DMS114 treated with DMSO at 0.1 percent for 48 hours (cell line): ENCODE measurements at regions not wholly inside any gene's neighbourhood (a gene's known extent, or its start where the extent isn't known, plus 50 kb on each side); places are given as distances from the start of the nearest gene placed in this dataset.

Experiments
- DNase-seq: peaks from one replicate; lab custom pipeline; 2025; ENCODE audit not compliant: unreplicated experiment; lab: John Stamatoyannopoulos, UW

DNA sequence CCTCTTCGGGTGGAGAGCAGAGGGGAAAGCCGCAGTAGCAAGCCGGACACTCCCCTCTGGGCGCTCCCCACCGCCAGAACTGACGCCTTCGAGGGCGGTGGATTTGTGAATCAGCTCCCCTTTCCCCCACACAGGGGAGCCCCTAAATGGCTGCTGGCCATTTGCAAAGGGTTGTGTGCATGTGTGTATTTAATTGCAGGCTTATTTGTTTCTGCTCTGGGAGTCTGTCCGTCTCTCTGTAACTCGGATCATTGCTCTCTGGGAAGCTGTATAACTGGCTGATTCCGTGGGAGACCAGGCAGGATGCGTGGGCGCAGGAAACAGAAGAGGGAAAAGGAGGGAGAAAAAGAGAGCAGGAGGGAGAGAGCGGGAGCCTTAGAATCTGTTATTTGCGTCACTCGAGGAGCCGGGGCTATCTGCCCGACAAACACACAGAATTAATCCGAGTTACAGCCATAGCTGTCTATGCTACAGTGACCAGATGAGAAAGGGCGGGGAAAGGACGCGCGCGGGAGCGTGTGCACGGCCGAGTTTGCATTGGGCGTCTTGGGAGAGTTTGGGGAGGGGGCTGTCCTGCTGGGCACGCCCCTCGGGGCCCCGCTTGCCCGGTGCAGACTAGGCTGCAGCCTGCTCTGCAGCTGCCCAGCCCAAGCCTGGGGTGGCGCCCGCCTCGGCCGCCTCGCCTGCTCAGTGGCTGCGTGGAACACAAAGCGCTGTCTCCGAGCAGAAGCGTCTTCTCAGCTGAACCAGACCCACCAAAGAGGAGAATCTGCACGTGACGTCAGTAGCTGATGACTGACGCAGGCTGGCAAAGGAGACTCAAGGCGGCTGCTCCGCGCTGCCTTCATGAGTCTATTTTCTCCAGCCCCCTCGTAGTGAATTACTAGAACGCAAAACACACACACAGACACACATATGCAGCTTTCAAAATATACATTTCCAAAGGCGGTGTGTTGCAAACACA is 105.3 kb upstream of the HSD17B12 start:
- peak; percentile 23 for DNase-seq

DNA sequence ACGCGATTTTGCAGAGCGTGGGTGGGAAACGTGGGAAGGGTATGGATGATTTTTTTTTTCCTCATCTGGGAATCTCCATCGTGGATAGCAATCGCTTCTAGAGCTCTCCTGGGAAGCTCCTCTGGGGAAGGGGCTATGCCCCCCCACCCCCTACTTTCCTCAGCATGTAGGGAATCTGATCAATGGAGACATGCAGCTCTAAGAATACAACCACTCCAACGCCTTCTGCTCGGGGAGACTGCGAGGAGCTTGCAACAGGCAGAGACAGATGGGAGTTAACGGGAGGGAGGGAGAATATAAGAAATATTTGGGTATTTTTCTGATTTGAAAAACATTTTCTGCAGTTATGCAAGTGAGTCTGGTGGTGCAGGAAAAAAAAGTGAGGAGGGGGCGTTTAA is 104.6 kb upstream of the HSD17B12 start:
- no peak for DNase-seq

DNA sequence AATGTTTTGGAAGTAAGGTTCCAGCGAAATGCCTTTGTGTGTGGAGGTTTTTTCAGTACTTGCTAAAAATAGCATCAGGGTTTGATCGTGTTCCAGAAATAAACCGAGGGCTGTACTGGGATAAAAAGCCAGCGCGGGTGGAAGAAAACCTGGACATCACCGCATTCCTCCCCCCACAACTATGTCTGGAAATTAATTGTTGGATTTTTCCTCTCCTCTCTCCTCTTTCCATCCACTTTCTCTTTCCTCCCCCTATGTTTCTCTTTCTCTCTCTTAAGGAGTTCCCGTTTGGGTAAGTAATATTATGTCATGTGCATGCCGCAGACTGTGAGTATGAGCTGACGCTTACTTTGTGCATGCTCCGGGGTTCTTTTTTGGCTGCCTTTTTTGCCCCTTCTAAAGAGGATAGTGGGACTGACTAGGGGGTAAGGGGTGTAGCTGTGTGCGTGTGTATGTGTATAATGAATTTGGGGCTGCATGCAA is 104.2 kb upstream of the HSD17B12 start:
- DNase-seq, result no peak

DNA sequence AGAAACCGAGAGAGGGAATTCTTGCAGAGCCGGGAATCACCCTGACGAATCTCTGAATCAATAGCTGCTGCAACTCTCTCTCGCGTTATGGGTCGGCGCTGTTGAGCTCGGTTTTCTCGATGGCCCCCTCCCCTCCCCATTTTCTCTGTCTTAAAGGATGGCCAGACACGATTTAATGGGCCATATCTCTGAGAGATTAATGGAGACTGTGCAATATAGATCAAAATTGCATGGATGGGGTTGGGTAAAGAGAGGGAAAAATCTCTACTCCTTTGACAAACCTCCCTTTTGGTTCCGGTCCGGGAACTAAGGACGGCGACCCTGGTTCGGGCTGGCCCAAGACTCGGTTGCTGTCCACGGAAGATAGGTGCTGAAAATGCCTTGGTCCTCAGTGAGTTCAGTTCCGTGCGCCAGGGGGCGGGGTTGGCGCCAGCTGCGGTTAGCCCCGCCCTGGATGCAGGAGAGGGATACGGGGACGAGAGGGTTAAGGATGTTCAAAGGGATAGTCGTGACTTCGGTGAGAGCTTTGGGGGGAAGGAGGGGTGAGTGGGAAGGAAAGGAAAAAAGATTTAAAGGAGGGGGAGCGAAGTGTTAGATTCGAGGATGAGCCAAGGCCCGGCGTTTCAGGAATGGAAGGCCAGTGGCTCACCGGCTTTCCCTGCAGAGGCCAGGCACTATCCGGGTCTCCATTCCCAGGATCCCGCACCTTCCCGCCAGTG is 103.6 kb upstream of the HSD17B12 start:
- DNase-seq, result peak; percentile 12

DNA sequence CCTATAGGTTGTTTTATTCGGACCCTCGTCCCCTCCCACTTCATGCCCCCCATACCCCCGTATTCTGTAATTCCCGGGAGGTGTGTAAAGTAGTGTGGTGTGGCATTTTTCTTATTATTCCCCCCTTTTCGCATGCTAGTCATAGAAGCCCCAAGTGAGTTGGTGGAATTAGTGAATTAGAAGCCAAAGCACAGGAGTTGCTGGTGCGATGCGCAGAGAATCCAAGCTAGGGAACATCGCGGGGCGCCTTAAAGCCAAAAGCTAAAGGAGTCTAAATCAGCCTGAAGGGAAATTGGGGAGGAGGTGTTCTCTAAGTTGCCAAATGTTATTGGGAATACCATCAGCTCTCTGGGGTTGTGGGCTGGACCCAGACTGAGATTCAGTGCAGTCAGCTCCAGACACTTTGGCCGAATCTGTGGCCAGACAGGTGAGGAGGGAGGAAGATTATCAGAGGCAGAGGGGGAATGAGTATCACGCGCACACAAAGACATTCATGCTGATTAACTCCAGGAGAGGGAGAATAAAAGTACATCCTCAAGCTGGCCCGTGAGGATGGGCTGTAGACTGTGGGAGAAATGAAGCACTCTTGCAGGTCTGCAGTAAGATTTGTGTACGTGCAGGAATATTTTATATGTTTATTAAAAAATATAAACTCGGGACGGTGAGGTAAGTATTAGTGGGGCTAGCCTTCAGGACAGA is 102.8 kb upstream of the HSD17B12 start:
- no peak for DNase-seq

DNA sequence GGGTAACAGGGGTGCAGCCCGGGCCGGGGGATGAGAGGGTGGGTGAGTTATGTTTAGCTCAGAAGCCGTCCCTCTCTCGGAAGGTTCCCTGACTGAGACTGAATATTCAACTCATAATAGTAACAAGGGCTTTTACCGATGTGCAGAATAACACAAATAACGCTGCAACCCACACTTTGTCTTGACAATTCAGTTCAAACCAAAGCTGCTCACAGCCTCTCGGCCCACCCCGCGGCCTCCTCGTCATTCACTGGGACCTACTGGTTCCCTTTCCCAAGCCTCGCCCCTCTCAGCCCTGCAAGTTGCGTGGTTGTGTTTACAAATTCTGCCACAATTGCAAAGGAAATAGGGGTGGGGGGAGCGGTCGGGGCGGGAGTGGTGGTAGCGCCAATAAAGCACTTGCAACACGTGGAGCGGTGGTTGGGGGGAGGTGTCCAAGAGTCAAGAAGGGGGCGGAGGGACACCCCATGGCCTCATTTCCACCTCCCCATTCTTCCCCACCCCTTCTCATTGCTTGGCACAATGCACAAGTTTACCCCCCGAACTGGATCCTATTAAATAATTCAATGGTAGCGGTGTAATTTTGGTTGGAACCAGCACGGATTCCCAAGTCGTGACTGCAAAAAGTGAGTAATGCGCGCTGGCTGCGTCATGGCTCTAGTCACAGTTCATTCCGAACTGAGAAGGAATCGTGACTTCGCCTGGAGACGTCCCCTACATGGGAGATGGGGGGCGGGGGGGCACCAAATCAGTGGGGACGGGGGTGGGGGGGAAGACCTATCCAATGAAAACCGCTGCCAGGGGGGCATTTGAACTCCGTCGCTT is 102.0 kb upstream of the HSD17B12 start:
- no peak for DNase-seq

DNA sequence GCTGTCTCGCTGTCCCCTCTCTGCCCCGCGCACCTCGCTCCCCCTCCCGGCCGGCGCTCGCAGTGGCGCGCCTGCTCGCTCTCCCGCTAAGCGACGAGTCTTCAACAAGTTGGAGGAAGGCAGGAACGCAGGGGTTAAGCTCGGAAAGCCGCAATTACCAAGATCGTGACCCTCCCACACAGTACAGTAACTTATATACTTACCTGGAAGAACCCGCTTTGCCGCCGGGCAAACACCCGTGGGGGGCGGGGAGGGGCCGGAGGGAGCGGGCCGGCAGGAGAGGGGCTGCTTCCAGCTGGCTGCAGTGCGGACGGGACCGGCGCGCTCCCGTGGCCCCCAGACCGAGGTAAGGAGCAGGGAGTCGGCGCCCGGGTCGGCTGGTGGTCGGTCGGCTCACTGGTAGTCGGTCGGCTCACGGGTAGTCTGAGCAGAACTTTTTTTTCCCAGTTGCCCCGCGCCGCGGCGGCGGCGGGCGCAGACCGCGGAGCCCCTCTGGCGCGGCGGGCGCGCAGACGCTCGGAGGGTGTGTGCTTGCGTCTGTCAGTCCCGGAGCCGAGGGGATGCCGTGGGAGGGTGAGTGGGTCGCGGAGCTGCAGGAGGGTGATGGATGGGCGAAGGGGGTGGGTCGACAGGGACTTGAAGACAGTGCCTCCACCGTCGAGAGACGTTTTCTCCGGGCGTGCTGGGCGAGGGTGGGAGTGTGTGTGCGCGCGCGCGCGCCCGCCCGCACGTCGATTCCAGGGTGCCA is 101.2 kb upstream of the HSD17B12 start:
- peak; percentile 23 for DNase-seq

DNA sequence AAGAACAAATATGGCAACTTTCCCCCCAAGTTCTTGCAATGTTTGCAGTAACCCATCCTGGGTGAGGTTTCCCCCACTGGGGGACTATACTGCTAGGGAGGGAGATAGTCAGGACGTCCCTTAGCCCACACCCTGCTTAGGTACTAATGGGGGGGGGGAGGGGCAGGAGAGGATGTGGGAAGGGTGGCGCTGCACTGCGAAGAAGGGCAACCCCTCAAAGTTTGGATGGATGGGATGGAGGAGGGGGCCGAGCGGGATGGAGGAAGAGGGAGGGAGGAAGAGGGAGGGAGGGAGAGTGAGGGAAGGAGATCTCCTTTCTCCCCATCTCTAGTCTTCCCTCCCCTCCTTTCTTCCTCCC is 100.6 kb upstream of the HSD17B12 start:
- no peak for DNase-seq

DNA sequence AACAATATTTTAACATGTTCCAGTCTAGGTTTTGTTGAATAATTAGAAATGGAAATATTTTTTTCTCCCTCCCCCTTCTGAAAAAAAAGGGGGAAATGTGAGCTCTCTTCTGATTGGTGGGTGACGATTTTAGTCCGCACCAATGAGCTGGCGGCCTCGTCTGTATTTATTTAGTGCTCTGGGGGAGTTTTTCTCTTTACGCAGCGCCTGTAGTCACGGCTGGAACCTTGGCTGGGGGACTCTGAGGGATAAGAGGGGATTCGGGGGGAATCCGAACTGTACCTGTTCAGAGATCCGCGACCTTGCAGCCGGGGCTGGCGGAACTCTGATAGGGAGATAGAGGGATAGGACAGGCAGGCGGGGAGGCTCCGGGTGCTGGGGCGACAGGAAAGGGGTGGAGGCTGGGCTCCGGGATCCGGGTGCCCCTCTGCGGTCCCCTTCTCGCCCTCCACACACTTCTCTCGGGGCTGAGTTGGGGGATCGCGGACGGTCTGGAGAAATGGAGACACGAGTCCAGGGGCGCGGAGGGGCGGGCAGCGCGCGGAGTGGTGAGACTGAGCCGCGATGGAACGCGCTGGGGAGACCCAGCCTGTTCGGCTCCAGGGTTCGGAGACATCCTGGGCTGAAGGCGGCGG is 99.7 kb upstream of the HSD17B12 start:
- peak; percentile 4 for DNase-seq

DNA sequence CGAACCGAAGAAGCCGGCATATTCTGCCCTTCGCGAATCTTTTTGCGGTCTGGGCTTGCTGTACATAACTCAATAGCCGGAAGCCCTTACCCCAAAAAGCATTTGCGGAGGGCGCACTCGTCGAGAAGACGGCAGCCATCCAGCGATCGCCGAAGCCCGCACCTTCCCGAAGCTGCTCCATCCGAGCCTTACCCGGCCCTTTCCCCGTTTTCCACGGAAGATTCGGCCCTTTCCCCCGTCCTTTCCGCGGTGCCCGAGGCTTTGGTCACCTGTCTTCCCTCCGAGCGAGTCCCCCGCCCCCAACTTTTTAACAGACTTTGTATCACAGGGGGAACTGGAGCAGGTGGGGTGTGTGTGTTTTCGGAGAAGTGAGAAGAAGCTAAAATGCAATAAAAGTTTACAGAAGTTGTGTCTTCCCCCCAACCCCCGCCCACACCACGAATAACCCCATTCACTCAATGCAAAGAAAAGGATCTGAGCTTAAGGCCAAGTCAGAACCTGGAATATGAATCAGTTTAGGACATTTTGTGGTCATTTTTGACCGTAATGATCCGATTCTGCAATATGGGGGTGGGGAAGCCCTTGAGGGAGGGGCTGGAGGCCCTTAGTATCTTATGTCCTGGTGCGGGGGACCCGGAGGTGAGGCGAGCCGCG is 99.0 kb upstream of the HSD17B12 start:
- no peak for DNase-seq

DNA sequence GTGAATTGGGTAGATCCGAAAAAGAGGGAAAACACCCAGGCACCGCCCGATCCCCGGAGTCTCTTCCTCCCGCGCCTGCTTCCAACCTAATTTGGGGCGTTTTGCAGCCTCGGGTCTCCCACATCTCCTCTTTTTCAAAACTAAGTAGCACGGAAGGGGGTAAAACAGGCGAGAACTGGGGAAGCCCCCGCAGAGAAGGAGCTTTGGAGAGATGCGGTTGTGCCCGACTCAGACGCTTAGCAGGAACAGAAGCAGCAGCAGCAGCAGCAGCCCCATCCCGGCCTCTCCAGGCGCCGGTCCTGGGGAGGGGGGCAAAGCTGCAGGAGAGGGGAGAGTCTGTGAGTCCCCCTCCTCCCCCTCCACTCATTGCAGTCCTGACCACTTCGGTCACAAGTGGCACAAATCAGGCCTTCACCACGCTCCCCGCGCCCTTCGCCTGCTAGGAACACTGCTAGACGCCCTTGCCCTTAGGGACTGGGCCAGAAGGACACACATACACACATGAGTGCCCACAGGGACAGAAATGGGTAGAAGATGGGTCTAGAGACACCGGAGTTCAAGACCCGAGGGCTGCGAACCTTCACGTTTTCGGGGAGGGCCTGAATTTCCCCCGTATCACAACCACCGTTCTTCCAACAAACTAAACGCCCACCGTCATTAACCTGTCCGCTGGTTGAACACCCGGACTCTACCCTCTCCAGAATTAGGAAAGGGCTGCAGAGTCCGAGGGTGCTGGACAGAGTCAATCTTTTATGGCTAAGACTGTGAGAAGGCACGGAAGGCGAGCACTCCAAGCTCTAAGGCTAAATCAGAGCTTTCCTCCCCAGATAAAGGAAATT is 98.3 kb upstream of the HSD17B12 start:
- DNase-seq, result no peak

DNA sequence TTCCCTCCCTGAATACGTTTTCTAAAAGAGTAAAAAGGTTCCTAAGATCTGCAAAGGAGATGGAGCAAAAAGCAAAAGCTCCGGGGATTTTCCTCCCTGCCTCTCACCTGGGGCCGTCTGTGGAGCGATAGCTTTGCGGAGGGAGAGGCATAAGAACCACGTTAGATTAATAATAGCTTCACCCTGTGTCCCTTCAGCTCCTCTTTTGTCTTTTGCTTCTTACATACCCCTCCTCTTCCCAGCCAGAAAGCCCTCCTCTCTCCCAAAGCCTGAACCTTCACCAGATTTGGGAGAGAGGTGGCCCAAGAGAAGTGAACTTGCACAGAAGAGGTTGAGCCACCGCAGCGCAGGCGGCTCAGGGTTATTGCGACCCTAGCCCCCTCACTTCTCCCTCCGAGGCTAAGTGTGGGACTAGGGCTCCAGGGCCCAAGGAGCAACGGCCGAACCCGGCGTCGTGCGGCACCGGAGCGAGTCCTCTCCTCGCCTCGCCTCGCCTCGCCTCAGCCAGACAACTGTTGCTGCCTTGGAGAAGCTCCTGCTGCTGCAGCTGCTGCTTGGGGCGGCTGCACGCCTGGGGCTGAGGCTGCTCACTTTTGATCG is 97.6 kb upstream of the HSD17B12 start:
- no peak for DNase-seq

DNA sequence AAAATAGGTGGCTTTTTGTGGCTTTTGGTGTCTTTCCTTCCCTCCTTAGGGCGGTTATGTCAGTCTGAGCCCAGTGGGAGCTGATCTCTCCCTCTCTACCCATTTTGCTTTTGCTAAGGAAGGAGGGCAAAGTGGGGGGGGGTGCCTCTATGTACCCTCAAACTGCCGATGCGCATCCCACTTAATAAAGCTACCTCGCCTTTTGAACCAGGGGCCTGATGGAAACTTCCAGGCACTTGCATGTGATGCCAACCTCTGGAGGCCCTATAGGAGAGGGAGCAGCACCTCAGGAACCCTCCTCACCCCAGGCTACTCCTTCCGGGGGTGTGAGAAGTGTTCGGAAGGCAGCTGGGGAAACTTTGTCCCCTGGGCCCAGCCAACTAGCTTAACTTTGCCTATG is 97.0 kb upstream of the HSD17B12 start:
- no peak for DNase-seq

DNA sequence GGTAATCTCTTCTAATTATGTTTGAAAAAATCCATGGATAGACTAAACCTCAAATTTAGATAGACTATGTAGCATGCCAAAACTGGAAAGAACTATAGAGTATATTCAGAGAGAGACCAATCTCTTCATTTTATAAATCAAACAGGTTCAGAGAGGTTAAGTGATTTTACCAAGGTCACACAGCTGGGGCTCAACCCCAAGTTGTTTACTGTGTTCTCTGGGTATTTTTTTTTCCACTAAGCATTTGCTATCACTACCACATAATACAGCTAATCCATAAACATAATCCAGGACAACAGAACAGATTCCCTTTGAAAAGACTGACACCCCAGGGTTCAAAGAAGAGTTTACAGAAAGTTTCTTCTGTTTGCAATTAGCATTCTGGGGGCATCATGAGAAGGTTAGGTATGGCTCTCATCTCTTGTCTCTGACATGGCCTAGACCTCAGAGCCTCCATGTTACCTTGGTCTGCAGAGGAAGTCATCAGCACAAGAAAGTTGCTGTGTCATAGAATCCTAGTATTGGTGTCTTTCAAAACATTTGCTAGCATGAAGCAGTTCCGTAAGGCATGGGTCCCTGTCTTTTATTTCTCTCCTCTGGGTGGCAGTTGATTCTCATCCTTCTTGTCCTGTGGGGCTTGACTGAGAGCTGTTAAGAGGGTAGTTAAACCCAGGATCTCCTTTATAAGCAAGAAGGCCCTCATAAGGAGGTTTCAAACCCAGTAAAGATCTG is 94.5 kb upstream of the HSD17B12 start:
- DNase-seq, result no peak

DNA sequence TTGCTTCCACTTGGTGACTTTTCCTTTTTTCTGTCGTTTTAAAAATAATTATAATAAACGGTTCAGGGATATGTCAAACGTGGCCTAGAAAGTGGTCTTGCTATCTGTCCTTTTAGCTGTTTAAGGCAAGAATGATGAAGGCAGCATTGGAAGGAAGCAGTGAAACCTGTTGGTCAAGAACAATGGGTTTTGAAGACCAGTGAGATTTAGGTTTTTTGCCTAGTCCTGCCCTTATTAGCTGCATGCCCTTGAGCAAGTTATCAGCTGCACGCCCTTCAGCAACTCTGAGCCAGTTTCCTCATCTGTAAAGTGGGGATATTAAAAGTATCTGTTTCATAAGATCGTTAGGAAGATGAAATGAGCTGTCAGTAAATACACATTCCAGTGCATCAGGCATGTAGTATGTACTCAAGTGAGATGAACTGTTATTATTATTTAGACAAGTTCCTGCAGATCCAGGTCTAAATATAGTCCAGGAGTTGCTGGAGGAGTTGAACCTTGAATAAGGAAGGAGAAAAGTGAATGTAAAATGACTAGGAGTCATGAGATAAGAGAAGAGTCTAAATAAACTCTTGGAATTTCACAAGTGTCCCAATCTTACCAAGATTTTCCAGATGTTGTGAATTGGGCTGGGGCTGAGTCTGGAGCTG is 90.8 kb upstream of the HSD17B12 start:
- DNase-seq, result no peak

DNA sequence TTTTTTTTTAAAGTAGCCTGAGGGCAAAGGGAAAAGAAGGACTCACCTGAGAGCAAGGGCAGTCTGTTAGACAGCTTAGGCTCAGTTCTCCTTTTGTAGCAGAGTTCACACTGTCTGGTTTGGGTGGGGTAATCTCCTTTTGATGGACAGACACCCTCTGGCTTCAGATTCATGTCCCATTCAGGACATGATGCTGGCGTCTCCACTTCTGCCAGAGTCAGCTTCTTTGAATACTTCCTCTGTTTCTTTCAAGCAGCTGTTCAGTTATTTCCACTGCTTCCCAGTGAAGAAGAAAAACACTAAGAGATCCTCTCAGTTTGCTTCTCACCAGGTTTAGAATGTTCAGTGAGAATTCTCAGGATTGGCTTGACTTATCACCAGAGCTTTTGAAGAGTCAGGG is 79.0 kb upstream of the HSD17B12 start:
- DNase-seq, result no peak

DNA sequence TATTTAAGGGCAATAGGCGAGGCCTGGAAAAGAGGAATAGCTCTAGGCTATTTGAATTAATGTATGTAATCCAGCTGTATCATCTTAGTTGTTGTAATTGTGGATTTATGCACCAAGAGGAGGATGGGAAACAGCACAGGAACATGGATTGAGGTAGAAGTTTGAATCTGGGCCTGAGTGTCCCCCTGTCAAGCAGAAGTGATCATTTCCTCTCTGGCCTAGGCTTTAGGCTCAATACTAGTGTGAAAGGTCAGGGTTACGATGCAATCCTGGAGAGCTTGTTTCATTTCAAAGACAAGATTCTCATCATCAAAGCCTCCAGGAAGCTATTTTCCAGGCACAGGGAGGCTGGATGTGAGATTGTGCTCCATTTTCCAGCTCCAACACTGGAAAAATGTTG is 77.9 kb upstream of the HSD17B12 start:
- DNase-seq, result no peak
